ENCODE measurements at regions not wholly inside any gene's neighbourhood (a gene's known extent, or its start where the extent isn't known, plus 50 kb on each side); places are given as distances from the start of the nearest gene placed in this dataset.

GRCh38 chr18:41244591-41245037, 710.4 kb upstream of the PIK3C3 start:
- no peak overlapping the region for H3K4me3 Mint-ChIP-seq
- DNase-seq (no peak), ATAC-seq (replicated peaks in 1 of 4) (no peak)
- Histone ChIP-seq H3K9me3 (no peaks in the 10 kb centered on the region), H3K36me3 (ENCODE audit: control insufficient read depth in 2 of 2, extremely low read depth in 1 of 2, insufficient read depth in 1 of 2, low read length in 1 of 2) (no peaks in the 10 kb centered on the region), H3K27ac (ENCODE audit: low read length) (no peak overlapping the region), H3K4me3 (ENCODE audit: control insufficient read depth in 1 of 2, extremely low read depth in 1 of 2, low read length in 1 of 2) (no peak overlapping the region), H3K27me3 (replicated peaks in 1 of 2; ENCODE audit: control insufficient read depth in 2 of 2, extremely low read depth in 1 of 2, insufficient read depth in 2 of 2, low read length in 1 of 2) (no peaks in the 10 kb centered on the region), H3K4me1 (ENCODE audit: control insufficient read depth in 1 of 2, extremely low read depth in 1 of 2, insufficient read depth in 2 of 2, low read length in 2 of 2) (no peaks in the 10 kb centered on the region)
- H3K27ac Mint-ChIP-seq: no peak overlapping the region
- peaks cover 8 to 18% (median 15%) of the 10 kb centered on the region in 3 donors for H3K9me3 Mint-ChIP-seq
- ChIA-PET CTCF (no interaction called here), POLR2A (no interaction called here)
- no peaks in the 10 kb centered on the region for H3K4me1 Mint-ChIP-seq
- H3K36me3 Mint-ChIP-seq: no peaks in the 10 kb centered on the region
- H3K27me3 Mint-ChIP-seq: no peaks in the 10 kb centered on the region
- WGBS (ENCODE audit: insufficient coverage): no CpG with 5 or more reads among the region's 3 CpGs

GRCh38 chr18:41237317-41237716, 717.7 kb upstream of the PIK3C3 start:
- H3K4me1 Mint-ChIP-seq: no peaks in the 10 kb centered on the region

GRCh38 chr18:41231681-41232080, 723.4 kb upstream of the PIK3C3 start:
- Histone ChIP-seq H3K4me3 (ENCODE audit: control insufficient read depth in 1 of 2, extremely low read depth in 1 of 2, low read length in 1 of 2) (no peak overlapping the region), H3K36me3 (ENCODE audit: control insufficient read depth in 2 of 2, extremely low read depth in 1 of 2, insufficient read depth in 1 of 2, low read length in 1 of 2) (no peaks in the 10 kb centered on the region), H3K9me3 (peaks cover 2% of the 10 kb centered on the region), H3K27me3 (replicated peaks in 1 of 2; ENCODE audit: control insufficient read depth in 2 of 2, extremely low read depth in 1 of 2, insufficient read depth in 2 of 2, low read length in 1 of 2) (no peaks in the 10 kb centered on the region), H3K27ac (ENCODE audit: low read length) (no peak overlapping the region), H3K4me1 (ENCODE audit: control insufficient read depth in 1 of 2, extremely low read depth in 1 of 2, insufficient read depth in 2 of 2, low read length in 2 of 2) (no peaks in the 10 kb centered on the region)
- ATAC-seq (replicated peaks in 1 of 4) (no peak), DNase-seq (no peak)
- ChIA-PET CTCF (no interaction called here), POLR2A (no interaction called here)
- WGBS (ENCODE audit: insufficient coverage): 76% methylated on average over 3 of the region's 3 CpGs
- Mint-ChIP-seq H3K27ac (no peak overlapping the region), H3K27me3 (no peaks in the 10 kb centered on the region), H3K36me3 (no peaks in the 10 kb centered on the region), H3K9me3 (peaks cover 5 to 14% (median 6%) of the 10 kb centered on the region in 3 donors), H3K4me1 (no peaks in the 10 kb centered on the region), H3K4me3 (no peak overlapping the region)

More at GRCh38 chr18:41237317-41237716, 717.7 kb upstream of the PIK3C3 start:
- Histone ChIP-seq H3K36me3 (ENCODE audit: control insufficient read depth in 2 of 2, extremely low read depth in 1 of 2, insufficient read depth in 1 of 2, low read length in 1 of 2) (no peaks in the 10 kb centered on the region), H3K4me1 (ENCODE audit: control insufficient read depth in 1 of 2, extremely low read depth in 1 of 2, insufficient read depth in 2 of 2, low read length in 2 of 2) (no peaks in the 10 kb centered on the region), H3K4me3 (ENCODE audit: control insufficient read depth in 1 of 2, extremely low read depth in 1 of 2, low read length in 1 of 2) (no peak overlapping the region), H3K9me3 (no peaks in the 10 kb centered on the region), H3K27me3 (replicated peaks in 1 of 2; ENCODE audit: control insufficient read depth in 2 of 2, extremely low read depth in 1 of 2, insufficient read depth in 2 of 2, low read length in 1 of 2) (no peaks in the 10 kb centered on the region), H3K27ac (ENCODE audit: low read length) (no peak overlapping the region)
- no peak for DNase-seq
- no peaks in the 10 kb centered on the region for H3K27me3 Mint-ChIP-seq
- WGBS (ENCODE audit: insufficient coverage): no CpG with 5 or more reads among the region's 1 CpG
- ChIA-PET POLR2A (no interaction called here), CTCF (no interaction called here)
- H3K9me3 Mint-ChIP-seq: peaks cover 7 to 8% (median 8%) of the 10 kb centered on the region in 3 donors
- no peaks in the 10 kb centered on the region for H3K36me3 Mint-ChIP-seq
- no peak for ATAC-seq (replicated peaks in 1 of 4)
- no peak overlapping the region for H3K27ac Mint-ChIP-seq
- no peak overlapping the region for H3K4me3 Mint-ChIP-seq

DNA sequence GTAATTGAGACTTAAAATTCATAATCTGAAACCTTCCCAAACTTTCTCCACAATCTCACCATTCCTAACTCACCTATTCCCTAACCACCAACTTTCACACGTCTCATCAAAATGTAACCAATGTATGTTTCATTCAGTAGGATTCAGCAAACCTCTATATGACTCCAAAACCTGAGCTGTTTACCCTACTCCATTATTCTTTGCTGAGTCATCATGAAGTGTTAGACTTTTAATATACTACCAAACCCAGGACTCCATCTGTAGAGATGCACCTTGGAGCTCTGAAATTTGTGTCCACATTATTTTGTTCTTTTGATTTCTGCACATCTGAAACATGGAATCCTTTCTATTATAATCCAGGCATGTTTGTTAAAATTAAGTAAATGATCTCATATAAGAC, 727.0 kb upstream of the PIK3C3 start:
- 33% methylated on average over 1 of the region's 1 CpG for WGBS (ENCODE audit: insufficient coverage)
- Histone ChIP-seq H3K4me3 (ENCODE audit: control insufficient read depth in 1 of 2, extremely low read depth in 1 of 2, low read length in 1 of 2) (no peak overlapping the region), H3K27me3 (replicated peaks in 1 of 2; ENCODE audit: control insufficient read depth in 2 of 2, extremely low read depth in 1 of 2, insufficient read depth in 2 of 2, low read length in 1 of 2) (no peaks in the 10 kb centered on the region), H3K27ac (ENCODE audit: low read length) (no peak overlapping the region), H3K36me3 (ENCODE audit: control insufficient read depth in 2 of 2, extremely low read depth in 1 of 2, insufficient read depth in 1 of 2, low read length in 1 of 2) (no peaks in the 10 kb centered on the region), H3K9me3 (peaks cover 2% of the 10 kb centered on the region), H3K4me1 (ENCODE audit: control insufficient read depth in 1 of 2, extremely low read depth in 1 of 2, insufficient read depth in 2 of 2, low read length in 2 of 2) (no peaks in the 10 kb centered on the region)
- Mint-ChIP-seq H3K9me3 (peaks cover 12 to 21% (median 13%) of the 10 kb centered on the region in 3 donors), H3K27ac (no peak overlapping the region), H3K36me3 (no peaks in the 10 kb centered on the region), H3K27me3 (no peaks in the 10 kb centered on the region), H3K4me1 (no peaks in the 10 kb centered on the region), H3K4me3 (no peak overlapping the region)
- POLR2A ChIA-PET: no interaction called here
- CTCF ChIA-PET: no interaction called here
- DNase-seq (no peak), ATAC-seq (replicated peaks in 1 of 4) (no peak)

GRCh38 chr18:41226911-41227310, 728.1 kb upstream of the PIK3C3 start:
- POLR2A ChIA-PET: no interaction called here
- no peak for DNase-seq
- Histone ChIP-seq H3K36me3 (ENCODE audit: control insufficient read depth in 2 of 2, extremely low read depth in 1 of 2, insufficient read depth in 1 of 2, low read length in 1 of 2) (no peaks in the 10 kb centered on the region), H3K4me1 (ENCODE audit: control insufficient read depth in 1 of 2, extremely low read depth in 1 of 2, insufficient read depth in 2 of 2, low read length in 2 of 2) (no peaks in the 10 kb centered on the region), H3K4me3 (ENCODE audit: control insufficient read depth in 1 of 2, extremely low read depth in 1 of 2, low read length in 1 of 2) (no peak overlapping the region), H3K27me3 (replicated peaks in 1 of 2; ENCODE audit: control insufficient read depth in 2 of 2, extremely low read depth in 1 of 2, insufficient read depth in 2 of 2, low read length in 1 of 2) (no peaks in the 10 kb centered on the region), H3K9me3 (peaks cover under 1% of the 10 kb centered on the region), H3K27ac (ENCODE audit: low read length) (no peak overlapping the region)
- peaks cover 22 to 27% (median 22%) of the 10 kb centered on the region in 3 donors for H3K9me3 Mint-ChIP-seq
- no peaks in the 10 kb centered on the region for H3K36me3 Mint-ChIP-seq
- no peaks in the 10 kb centered on the region for H3K27me3 Mint-ChIP-seq
- no peak for ATAC-seq (replicated peaks in 1 of 4)
- WGBS (ENCODE audit: insufficient coverage): 85% methylated on average over 2 of the region's 4 CpGs
- CTCF ChIA-PET: no interaction called here
- no peak overlapping the region for H3K4me3 Mint-ChIP-seq
- no peaks in the 10 kb centered on the region for H3K4me1 Mint-ChIP-seq
- no peak overlapping the region for H3K27ac Mint-ChIP-seq

DNA sequence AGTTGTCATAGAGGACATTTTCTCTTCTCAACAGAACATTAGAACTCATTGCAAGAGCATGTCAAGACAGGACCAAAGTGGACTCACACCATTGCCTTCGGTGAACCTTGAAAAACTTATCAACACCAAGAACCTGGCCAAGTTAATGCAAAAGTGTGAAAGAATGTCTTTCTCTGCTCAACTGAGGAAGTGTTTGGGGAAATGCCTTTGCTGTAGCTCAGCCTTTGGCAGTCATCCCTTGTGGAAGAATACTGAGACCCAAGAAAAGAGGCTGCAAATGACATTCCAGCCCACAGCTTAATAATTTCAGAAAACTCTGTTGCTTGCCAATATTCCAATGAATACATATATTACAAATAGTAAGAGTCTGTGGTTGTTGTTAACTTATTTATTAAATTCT, 728.8 kb upstream of the PIK3C3 start:
- ChIA-PET POLR2A (no interaction called here), CTCF (interaction anchor here in 1 of 2 donors (0.6 kb wide), 1 partner anchor 552 kb away, joined by 4 read pairs; no protein-coding TSS in a partner anchor)
- Histone ChIP-seq H3K27me3 (replicated peaks in 1 of 2; ENCODE audit: control insufficient read depth in 2 of 2, extremely low read depth in 1 of 2, insufficient read depth in 2 of 2, low read length in 1 of 2) (no peaks in the 10 kb centered on the region), H3K9me3 (no peaks in the 10 kb centered on the region), H3K4me3 (ENCODE audit: control insufficient read depth in 1 of 2, extremely low read depth in 1 of 2, low read length in 1 of 2) (no peak overlapping the region), H3K27ac (ENCODE audit: low read length) (no peak overlapping the region), H3K36me3 (ENCODE audit: control insufficient read depth in 2 of 2, extremely low read depth in 1 of 2, insufficient read depth in 1 of 2, low read length in 1 of 2) (no peaks in the 10 kb centered on the region), H3K4me1 (ENCODE audit: control insufficient read depth in 1 of 2, extremely low read depth in 1 of 2, insufficient read depth in 2 of 2, low read length in 2 of 2) (no peaks in the 10 kb centered on the region)
- whole genome bisulfite sequencing (ENCODE audit: insufficient coverage): no CpG with 5 or more reads among the region's 1 CpG
- DNase-seq: no peak
- Mint-ChIP-seq H3K4me3 (no peak overlapping the region), H3K27ac (no peak overlapping the region), H3K36me3 (no peaks in the 10 kb centered on the region), H3K4me1 (no peaks in the 10 kb centered on the region), H3K27me3 (no peaks in the 10 kb centered on the region), H3K9me3 (peaks cover 22 to 27% (median 22%) of the 10 kb centered on the region in 3 donors)
- ATAC-seq (replicated peaks in 1 of 4): no peak

- Histone ChIP-seq H3K27ac (ENCODE audit: low read length) (no peak overlapping the region), H3K9me3 (no peaks in the 10 kb centered on the region), H3K36me3 (ENCODE audit: control insufficient read depth in 2 of 2, extremely low read depth in 1 of 2, insufficient read depth in 1 of 2, low read length in 1 of 2) (no peaks in the 10 kb centered on the region), H3K4me3 (ENCODE audit: control insufficient read depth in 1 of 2, extremely low read depth in 1 of 2, low read length in 1 of 2) (no peak overlapping the region), H3K4me1 (ENCODE audit: control insufficient read depth in 1 of 2, extremely low read depth in 1 of 2, insufficient read depth in 2 of 2, low read length in 2 of 2) (no peaks in the 10 kb centered on the region), H3K27me3 (replicated peaks in 1 of 2; ENCODE audit: control insufficient read depth in 2 of 2, extremely low read depth in 1 of 2, insufficient read depth in 2 of 2, low read length in 1 of 2) (no peaks in the 10 kb centered on the region)
- CTCF ChIA-PET: no interaction called here
- H3K9me3 Mint-ChIP-seq: peaks cover 8 to 16% (median 10%) of the 10 kb centered on the region in 3 donors
- no CpG with 5 or more reads among the region's 4 CpGs for WGBS (ENCODE audit: insufficient coverage)
- H3K4me1 Mint-ChIP-seq: no peaks in the 10 kb centered on the region
- DNase-seq (no peak), ATAC-seq (replicated peaks in 1 of 4) (no peak)
- POLR2A ChIA-PET: no interaction called here
- no peaks in the 10 kb centered on the region for H3K36me3 Mint-ChIP-seq
- H3K27ac Mint-ChIP-seq: no peak overlapping the region
- H3K27me3 Mint-ChIP-seq: no peaks in the 10 kb centered on the region
- H3K4me3 Mint-ChIP-seq: no peak overlapping the region
Measured at GRCh38 chr18:41216341-41217003, 738.6 kb upstream of the PIK3C3 start.

Data from T-cell (primary cell).